VCaP (cell line): ENCODE measurements at regions not wholly inside any gene's neighbourhood (a gene's known extent, or its start where the extent isn't known, plus 50 kb on each side); places are given as distances from the start of the nearest gene placed in this dataset.

Experiments used
- H3K27ac ChIP-seq: fragments of 450-650 bp; 2 replicates; pipeline ENCODE4 v1.5.1; 2017
- CTCF ChIP-seq: fragments of 450-650 bp; conservative IDR thresholded peaks from 2 replicates; pipeline ENCODE4 v1.5.1; 2017; ENCODE audit warnings: mild to moderate bottlenecking, moderate library complexity

GRCh38 chr15:94677202-94677790 is 445.9 kb downstream of the MCTP2 start:
- no peak overlapping the region for H3K27ac ChIP-seq
- TF ChIP-seq CTCF: no peak

- H3K27ac ChIP-seq: no peak overlapping the region
- TF ChIP-seq CTCF: no peak
Observed at GRCh38 chr15:94682171-94682570, 450.8 kb downstream of the MCTP2 start.

GRCh38 chr15:94683902-94684301 is 452.5 kb downstream of the MCTP2 start:
- no peak for TF ChIP-seq CTCF
- no peak overlapping the region for H3K27ac ChIP-seq

GRCh38 chr15:94691169-94691568 is 459.8 kb downstream of the MCTP2 start:
- TF ChIP-seq CTCF: no peak
- no peak overlapping the region for H3K27ac ChIP-seq

DNA sequence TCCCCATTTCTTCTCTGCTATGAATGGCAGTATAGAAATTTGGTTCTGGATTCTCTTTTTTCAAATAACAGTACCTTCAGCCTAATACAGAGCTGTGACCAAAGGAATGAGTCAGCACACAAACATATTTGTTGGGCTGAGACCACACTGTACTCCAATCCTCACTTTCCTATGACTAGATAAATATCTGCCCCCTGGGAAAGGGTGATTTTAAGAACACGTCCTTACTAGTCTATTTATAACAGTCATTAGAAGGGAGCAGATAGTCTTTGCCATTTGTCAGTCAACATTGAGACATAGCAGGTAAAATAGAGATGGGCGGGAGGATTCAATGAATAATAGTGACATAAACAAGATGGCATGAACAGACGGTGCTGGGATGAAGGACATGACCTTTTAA is 461.3 kb downstream of the MCTP2 start:
- no peak for TF ChIP-seq CTCF
- H3K27ac ChIP-seq: no peak overlapping the region

DNA sequence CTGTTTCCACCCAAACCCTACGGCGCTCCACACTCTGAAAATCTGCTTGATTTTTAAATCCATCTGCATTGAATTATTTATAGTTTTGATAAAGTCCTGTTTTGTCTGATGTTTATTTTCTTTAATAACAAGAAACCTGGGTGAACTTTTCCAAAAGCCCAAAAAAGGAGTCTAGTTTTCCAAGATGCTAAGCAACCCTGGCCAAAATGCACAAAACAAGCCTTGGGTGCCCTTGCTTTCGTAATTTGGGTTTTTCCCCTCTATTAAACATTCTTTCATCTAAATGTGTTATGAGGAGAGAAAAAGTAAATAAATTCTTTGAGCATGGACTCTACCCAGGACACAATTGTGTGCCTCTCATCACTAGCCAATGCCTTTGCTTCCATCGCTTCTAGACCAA is 468.9 kb downstream of the MCTP2 start:
- no peak overlapping the region for H3K27ac ChIP-seq
- TF ChIP-seq CTCF: no peak

DNA sequence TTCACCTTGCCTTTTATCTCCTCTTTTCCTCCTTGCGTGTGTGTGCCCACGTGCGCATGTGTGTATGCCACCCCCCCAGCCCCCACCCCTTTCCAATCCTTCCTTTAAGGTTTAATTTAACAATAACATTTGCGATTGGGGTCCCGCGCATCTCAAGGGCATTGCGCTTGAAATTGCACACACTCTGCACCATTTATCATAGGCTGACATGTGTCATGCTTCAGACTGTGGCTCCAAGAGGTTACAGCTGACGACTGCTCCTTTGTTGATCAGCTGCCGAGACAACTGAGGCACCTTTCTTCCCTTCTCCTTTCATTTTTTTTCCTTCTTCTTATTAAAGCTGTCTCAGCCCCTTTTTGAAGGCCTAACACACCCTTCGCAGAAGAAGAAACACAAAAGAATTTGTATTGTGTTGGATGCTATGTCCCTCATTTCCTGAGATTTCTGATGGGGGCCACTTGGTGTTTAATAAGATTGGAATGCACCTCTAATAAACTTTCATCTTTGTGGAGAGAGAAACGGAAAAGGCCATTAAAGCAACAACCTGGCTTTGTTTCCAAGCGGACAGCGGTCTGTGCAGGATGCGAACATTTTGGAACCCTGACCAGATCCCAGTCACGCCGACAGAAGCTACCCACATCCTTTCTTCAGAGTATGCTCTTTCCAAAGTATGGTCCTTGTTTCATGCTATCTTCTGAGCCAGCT is 470.1 kb downstream of the MCTP2 start:
- no peak overlapping the region; the same call in 1 of the 2 replicates for H3K27ac ChIP-seq
- TF ChIP-seq CTCF: no peak
